H7 (cell line): ENCODE measurements at regions not wholly inside any gene's neighbourhood (a gene's known extent, or its start where the extent isn't known, plus 50 kb on each side); places are given as distances from the start of the nearest gene placed in this dataset.
A peak's percentile ranks its signal among the peaks of the same experiment; 100 is the strongest.
"Not testable (repeated sequence)": the region's sequence is repeated elsewhere in the genome, so short reads cannot be mapped to it uniquely, and the experiment has no call there.

ENCODE experiments used
- DNase-seq: peaks from one replicate; pipeline ENCODE4 v3.0.0; 2012
- H3K27me3 ChIP-seq: 2 replicates; pipeline ENCODE4 v1.6.0; 2011; ENCODE audit warnings: mild to moderate bottlenecking, low read length; ENCODE audit not compliant: control insufficient read depth, insufficient read depth
- H3K36me3 ChIP-seq: replicated peaks from 2 replicates; pipeline ENCODE4 v1.5.1; 2011; ENCODE audit warnings: low read length; ENCODE audit not compliant: control insufficient read depth, insufficient read depth
- H3K4me3 ChIP-seq: 2 replicates; pipeline ENCODE4 v1.5.1; 2011; ENCODE audit warnings: low read depth, mild to moderate bottlenecking, control low read depth, low read length, moderate library complexity; ENCODE audit not compliant: insufficient read depth

DNA sequence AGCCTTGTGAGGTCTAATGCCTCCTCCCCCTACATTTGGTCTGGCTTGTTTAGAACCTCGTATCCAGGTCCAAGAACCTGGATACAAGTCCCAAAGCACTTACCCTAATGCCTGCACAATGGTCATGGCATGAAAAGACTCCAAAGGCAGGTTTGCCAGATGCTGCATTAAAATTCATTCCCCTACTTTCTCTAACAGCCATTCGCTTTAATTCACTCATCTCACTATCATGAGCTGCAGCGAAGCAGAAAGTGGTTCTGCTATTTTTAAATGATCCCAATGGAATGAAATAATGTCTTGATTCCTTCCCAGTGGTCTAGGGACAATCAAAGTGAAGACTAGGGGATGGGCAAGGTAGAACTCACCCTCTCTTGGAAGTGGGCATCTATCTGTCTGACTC, 72.5 kb upstream of the MAX start:
- H3K27me3 ChIP-seq: no peaks in the 10 kb centered on the region
- no peaks in the 10 kb centered on the region for H3K36me3 ChIP-seq
- no peak for DNase-seq
- no peak overlapping the region for H3K4me3 ChIP-seq

DNA sequence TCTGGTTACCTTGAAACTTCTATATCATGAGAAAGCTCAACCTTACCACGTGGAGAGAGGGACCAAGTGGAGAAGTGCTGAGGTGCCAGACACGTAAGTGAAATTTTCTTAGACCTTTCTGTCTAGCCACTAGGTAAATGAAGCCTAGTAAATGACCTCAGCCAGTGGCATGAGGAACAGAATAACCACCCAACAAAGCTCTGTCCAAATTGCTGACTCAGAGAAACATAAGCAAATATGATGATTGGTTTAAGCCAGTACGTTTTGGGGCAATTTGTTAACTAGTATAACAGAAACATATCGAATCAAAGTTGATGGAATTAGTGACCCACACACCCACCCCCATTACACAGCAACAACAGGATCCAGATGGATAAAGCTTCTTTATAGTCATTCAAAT, 75.2 kb upstream of the MAX start:
- H3K27me3 ChIP-seq: no peaks in the 10 kb centered on the region
- H3K4me3 ChIP-seq: no peak overlapping the region
- DNase-seq: no peak
- H3K36me3 ChIP-seq: no peaks in the 10 kb centered on the region

DNA sequence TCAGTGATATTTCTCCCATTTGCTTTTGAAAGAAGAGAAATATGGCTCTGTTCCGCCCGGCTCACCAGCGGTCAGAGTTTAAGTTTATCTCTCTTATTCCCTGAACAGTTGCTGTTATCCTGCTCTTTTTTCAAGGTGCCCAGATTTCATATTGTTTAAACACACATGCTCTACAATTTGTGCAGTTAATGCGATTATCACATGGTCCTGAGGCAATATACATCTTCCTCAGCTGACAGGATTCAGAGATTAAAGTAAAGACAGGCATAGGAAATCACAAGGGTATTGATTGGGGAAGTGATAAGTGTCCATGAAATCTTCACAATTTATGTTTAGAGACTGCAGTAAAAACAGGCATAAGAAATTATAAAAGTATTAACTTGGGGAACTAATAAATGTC, 76.9 kb upstream of the MAX start:
- H3K36me3 ChIP-seq, DNase-seq, H3K4me3 ChIP-seq, H3K27me3 ChIP-seq: not testable (repeated sequence)

DNA sequence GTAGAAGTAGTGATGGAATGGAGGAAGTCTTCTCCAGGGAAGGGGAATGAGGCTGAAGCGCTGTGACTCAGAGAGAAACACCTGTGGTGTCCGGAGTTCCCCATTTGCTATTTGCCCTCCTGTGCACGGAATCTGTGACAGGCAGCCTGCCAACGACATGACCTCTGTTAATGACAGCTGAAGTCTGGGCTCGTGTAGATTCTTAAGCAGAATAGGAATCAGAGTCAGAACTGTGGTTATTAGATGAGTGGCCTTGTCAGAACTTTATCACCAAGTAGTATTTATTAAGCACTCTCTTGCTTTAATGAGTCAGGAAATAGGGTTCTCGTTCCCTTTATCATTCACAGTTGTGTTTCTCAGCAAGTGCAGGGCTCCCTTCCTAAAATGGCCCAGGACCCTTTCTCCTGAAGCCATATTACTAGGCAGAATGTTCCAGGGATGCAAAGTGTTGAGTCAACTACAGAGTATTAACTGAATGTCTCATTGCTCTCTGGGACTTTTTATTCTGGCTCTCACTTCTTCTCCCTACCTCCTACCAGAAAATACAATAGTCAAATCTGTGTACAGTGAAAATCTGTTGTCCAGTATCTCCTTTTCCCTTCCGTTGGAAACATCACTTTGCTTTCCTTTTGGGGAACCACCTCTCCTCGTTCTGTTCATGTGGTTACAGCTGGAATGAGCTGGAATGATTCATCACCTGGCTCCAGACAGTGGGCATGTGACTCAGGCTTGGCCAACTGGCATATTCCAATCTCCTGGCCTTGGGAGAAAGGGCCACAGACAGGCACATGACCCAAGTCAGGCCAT, 77.8 kb upstream of the MAX start:
- Histone ChIP-seq H3K36me3 (no peaks in the 10 kb centered on the region), H3K27me3 (no peaks in the 10 kb centered on the region), H3K4me3 (no peak overlapping the region)
- no peak for DNase-seq

- Histone ChIP-seq H3K36me3 (no peaks in the 10 kb centered on the region), H3K27me3 (peaks cover 2% of the 10 kb centered on the region; the same call in 1 of the 2 replicates), H3K4me3 (no peak overlapping the region)
- DNase-seq: no peak
These were observed 78.4 kb upstream of the MAX start for GRCh38 chr14:65180725-65181025.

DNA sequence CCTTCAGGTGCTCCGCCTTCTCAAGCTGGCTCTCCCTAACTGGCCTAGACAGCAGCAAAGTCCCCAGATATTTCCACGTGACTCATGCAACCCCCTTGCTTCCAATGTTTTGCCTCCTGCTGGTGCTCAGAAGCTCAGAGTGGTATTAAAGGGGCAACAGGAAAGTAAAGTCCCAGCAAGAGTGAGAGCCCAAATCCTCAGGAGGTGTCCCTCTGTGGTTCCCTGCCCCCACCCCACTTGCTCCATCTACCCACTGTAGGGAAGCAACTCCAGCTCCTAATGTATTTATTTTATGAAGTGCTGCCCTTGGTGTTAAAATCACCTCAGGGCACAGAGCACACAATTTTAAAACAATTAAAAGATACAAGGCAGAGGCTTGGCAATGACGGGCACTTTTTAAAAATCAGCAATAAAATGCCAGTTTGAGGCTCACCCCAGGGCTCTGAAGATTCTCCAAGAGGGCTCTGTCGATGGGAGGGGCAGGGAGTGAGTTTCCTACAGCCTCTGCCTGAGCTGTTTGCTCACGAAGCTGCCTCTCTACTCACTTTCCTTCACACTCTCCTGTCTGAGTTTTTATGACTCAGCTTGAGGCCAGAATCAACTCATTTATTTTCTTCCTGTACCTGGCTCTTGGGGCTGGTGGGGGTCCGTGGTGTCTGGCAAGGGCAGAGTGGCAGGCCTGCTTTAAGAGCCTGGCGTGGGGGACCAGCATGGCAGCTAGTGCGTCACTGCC, 81.9 kb upstream of the MAX start:
- H3K27me3 ChIP-seq: peaks cover 3% of the 10 kb centered on the region; the same call in 1 of the 2 replicates
- no peak overlapping the region for H3K4me3 ChIP-seq

DNA sequence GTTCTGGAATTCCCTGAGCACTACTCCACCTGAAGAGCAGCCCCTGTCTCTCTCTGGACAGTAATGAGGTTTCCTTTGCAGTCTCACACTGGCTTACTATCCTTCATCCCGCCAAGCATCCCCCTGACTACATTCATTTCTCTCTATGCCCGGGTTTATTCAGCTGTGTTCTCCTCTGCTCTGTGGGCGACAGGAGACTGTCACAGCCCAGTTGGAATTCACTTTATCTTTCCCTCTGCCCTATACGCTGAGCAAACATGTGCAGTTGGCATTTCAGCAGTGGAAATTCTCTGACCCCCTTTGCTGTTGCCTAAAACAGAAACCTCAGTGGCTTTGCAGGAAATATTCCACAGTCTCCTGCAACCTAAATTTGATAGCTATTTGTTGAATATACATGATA, 83.5 kb upstream of the MAX start:
- no peaks in the 10 kb centered on the region for H3K36me3 ChIP-seq
- peaks cover 3% of the 10 kb centered on the region; the same call in 1 of the 2 replicates for H3K27me3 ChIP-seq
- DNase-seq: no peak
- no peak overlapping the region for H3K4me3 ChIP-seq

More for the DNA sequence above, 81.9 kb upstream of the MAX start:
- peak; percentile 34 for DNase-seq
- no peaks in the 10 kb centered on the region for H3K36me3 ChIP-seq

DNA sequence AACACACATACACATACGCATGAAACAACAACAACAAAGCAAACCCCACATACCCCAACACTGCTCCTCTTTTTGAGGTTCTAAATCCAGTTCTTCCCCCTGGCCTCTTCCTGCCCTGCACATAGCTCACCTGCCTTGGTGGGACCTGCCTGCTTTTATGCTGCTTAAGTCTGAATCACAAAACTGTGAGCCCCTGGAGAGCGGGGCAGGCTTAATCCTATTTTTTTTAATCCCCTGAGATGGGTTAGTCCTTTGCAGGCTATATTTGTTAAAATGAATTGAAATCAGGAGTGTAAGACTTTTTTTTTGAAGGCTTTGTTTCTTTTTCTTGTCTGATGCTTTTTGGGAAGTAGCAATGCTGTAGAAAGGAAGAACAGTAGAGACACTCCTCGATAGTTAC, 84.6 kb upstream of the MAX start:
- peak; percentile 37 for DNase-seq
- H3K4me3 ChIP-seq: no peak overlapping the region
- no peaks in the 10 kb centered on the region for H3K36me3 ChIP-seq
- peaks cover 3% of the 10 kb centered on the region; the same call in 1 of the 2 replicates for H3K27me3 ChIP-seq

DNA sequence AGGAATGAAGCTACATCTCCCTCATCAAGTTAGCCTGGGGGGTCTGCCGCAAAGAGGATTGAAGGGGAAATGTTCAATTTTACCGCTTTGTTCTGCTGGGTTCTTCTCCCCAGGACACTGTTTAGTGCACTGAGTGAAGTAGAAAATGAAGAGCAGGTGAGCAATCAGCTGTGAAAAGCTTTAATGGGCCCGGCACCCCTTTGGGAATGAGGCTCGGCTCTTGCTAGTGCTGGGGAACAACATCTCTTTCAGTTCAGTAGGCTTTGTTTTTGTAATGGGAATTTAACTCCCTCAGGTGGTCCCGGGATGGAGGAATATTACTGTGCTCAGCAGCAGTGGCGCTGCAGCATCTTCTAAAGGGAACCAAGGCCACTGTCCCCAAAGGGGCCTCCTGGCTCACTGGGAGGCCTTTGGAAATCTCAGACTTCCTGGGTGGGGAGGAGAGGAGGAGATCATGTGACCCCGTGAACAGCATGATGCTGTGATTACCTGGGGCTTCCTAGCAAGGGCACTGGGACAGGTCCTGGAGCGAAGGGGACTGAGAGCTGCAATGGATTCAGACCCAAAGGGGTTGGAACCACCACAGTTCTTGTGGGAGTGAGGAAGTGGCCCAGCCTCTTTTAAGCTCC, 85.2 kb upstream of the MAX start:
- H3K4me3 ChIP-seq: no peak overlapping the region
- peaks cover 3% of the 10 kb centered on the region; the same call in 1 of the 2 replicates for H3K27me3 ChIP-seq
- DNase-seq: peak; percentile 76
- no peaks in the 10 kb centered on the region for H3K36me3 ChIP-seq

GRCh38 chr14:65190312-65190711, 88.0 kb upstream of the MAX start:
- peaks cover 3% of the 10 kb centered on the region; the same call in 1 of the 2 replicates for H3K27me3 ChIP-seq
- no peak for DNase-seq
- no peaks in the 10 kb centered on the region for H3K36me3 ChIP-seq
- H3K4me3 ChIP-seq: no peak overlapping the region

DNA sequence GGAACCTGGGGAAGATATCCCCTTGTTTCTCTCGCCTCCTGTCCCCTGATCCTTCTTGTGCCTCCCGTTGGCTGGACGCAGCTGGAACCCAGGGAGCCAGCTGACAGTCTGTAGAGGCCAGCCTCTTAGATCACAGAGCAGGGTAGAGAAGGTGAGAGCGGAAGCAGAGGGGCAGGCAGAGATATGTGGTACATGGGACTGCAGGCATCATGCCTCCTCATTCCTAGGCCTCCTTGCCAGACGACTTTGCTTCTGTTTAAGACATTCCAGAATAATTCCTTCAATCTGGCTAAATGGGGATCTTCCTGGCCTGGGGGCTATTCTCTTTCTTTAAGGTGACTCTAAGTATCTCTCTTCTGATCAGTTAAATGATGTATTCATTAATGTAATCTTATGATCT, 89.4 kb upstream of the MAX start:
- H3K4me3 ChIP-seq: no peak overlapping the region
- no peaks in the 10 kb centered on the region for H3K27me3 ChIP-seq
- no peaks in the 10 kb centered on the region for H3K36me3 ChIP-seq
- DNase-seq: no peak

- no peaks in the 10 kb centered on the region for H3K27me3 ChIP-seq
- DNase-seq: no peak
- H3K36me3 ChIP-seq: no peaks in the 10 kb centered on the region
- H3K4me3 ChIP-seq: no peak overlapping the region
These were observed 90.4 kb upstream of the MAX start for GRCh38 chr14:65192686-65193085.

- DNase-seq: no peak
- Histone ChIP-seq H3K36me3 (no peaks in the 10 kb centered on the region), H3K27me3 (no peaks in the 10 kb centered on the region), H3K4me3 (no peak overlapping the region)
These were observed 91.7 kb upstream of the MAX start for GRCh38 chr14:65193916-65194590.

DNA sequence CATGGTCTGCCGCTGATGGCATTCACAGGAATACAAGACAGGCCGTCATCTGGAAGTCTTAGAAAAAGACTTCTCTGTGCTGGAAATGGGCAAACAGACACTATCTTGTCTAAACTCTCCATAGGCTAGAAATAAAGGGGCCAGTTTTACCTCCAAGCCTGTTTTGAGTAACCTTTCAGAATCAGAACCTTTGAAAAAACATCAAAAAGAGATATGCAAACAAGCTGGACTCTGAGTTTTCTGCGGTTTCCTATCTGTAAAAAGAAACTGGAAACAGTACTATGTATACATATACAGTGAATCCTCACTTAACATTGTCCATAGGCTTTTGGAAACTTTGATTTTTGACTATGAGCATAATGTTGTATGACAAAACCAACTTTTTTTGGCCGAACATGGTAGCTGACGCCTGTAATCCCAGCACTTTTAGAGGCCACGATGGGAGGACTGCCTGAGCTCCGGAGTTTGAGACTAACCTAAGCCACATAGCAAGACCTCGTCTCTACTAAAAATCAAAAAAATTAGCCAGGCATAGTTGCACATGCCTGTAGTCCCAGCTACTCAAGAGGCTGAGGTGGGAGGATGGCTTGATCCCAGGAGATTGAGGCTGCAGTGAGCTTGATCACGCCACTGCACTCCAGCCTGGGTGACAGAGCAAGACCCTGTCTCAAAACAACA, 92.9 kb upstream of the MAX start:
- no peak overlapping the region for H3K4me3 ChIP-seq
- no peak for DNase-seq
- H3K36me3 ChIP-seq: no peaks in the 10 kb centered on the region
- H3K27me3 ChIP-seq: no peaks in the 10 kb centered on the region
